ENCODE measurements at regions not wholly inside any gene's neighbourhood (a gene's known extent, or its start where the extent isn't known, plus 50 kb on each side); places are given as distances from the start of the nearest gene placed in this dataset.

- no peak for TF ChIP-seq ZBTB11 (CRISPR knock-in tag; IDR thresholded peaks at IDR 0.05)
Measured at GRCh38 chr10:128551475-128551874, 425.3 kb upstream of the MKI67 start (continued).

DNA sequence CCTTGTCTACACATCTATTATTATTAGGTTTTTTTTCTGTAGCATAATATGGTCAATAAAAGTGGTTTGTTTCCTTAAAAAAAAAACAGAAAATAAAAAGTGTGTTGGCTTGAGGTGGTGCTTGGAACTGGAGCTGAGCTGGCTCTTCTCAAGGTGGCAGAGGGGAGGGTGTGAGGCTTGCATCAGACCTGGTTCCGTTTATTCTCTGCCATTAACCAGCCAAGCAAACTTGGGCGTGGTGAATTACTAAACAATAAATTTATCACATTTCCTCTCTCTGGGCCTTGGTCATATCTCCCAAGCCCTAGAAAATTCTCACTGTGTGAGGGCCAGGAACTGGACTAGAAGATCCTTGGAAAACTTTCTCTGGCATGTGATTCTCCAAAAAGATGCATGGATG lies 427.5 kb upstream of the MKI67 start:
- no peak for ATAC-seq
- no TSS peak for BruUV-seq (replicated peaks)
- no peak overlapping the region for H3K4me2 ChIP-seq (ENCODE audit: insufficient read depth, low read length)
- ChIA-PET POLR2A (no interaction called here), CTCF (ENCODE audit: low intra/inter-chr PET ratio) (no interaction called here)
- TF ChIP-seq CBFA2T3 (IDR thresholded peaks at IDR 0.05) (no peak), KHSRP (IDR thresholded peaks at IDR 0.05) (no peak), NFIX (CRISPR knock-in tag; IDR thresholded peaks at IDR 0.05; ENCODE audit: low read depth) (no peak), RBM34 (IDR thresholded peaks at IDR 0.05; ENCODE audit: borderline replicate concordance, insufficient read depth, low read length) (no peak), ZNF232 (CRISPR knock-in tag; IDR thresholded peaks at IDR 0.05) (no peak), NR2F6 (CRISPR knock-in tag; IDR thresholded peaks at IDR 0.05) (no peak)
- no peaks in the 10 kb centered on the region for H3K79me2 ChIP-seq (ENCODE audit: control insufficient read depth, insufficient read depth, low read length)
- H3K9me3 ChIP-seq (replicated peaks; ENCODE audit: control insufficient read depth, insufficient read depth, low read depth, low read length) = no peaks in the 10 kb centered on the region
- 57% methylated on average over 1 of the region's 2 CpGs for WGBS (ENCODE audit: insufficient coverage, low coverage, missing lambda C conversion rate)
- no peak for DNase-seq (ENCODE audit: extremely low read depth in 1 of 4, low spot score in 3 of 4)
- H3K27ac ChIP-seq (ENCODE audit: extremely low read depth, low read depth, low read length) = no peak overlapping the region
- no peaks in the 10 kb centered on the region for H4K20me1 ChIP-seq (replicated peaks; ENCODE audit: control insufficient read depth, insufficient read depth, low read length)
- no peak for FAIRE-seq
- no peaks in the 10 kb centered on the region; a peak in 2 of 5 replicates for H3K4me1 ChIP-seq (replicated peaks in 1 of 2; ENCODE audit: control insufficient read depth in 2 of 2, insufficient read depth in 2 of 2, low read length in 2 of 2)
- H3K36me3 ChIP-seq (ENCODE audit: control insufficient read depth, insufficient read depth, low read length) = no peaks in the 10 kb centered on the region
- no peaks in the 10 kb centered on the region for H3K9me1 ChIP-seq (ENCODE audit: control insufficient read depth, insufficient read depth, low read length)
- no peak overlapping the region for H2AFZ ChIP-seq (ENCODE audit: low read depth, low read length)
- H3K27me3 ChIP-seq (ENCODE audit: control insufficient read depth in 2 of 2, insufficient read depth in 2 of 2, low read length in 2 of 2) = no peaks in the 10 kb centered on the region
- in situ Hi-C loops (cut with MboI) = no loop called here
- H3K4me3 ChIP-seq = no peak overlapping the region
- intact Hi-C loops (cut with micrococcal nuclease) = no loop called here
- no peak overlapping the region for H3K9ac ChIP-seq (ENCODE audit: insufficient read depth in 1 of 2, low read depth in 2 of 2, low read length in 2 of 2)

All from K562 (cell line).